ENCODE measurements at regions not wholly inside any gene's neighbourhood (a gene's known extent, or its start where the extent isn't known, plus 50 kb on each side); places are given as distances from the start of the nearest gene placed in this dataset.

DNA sequence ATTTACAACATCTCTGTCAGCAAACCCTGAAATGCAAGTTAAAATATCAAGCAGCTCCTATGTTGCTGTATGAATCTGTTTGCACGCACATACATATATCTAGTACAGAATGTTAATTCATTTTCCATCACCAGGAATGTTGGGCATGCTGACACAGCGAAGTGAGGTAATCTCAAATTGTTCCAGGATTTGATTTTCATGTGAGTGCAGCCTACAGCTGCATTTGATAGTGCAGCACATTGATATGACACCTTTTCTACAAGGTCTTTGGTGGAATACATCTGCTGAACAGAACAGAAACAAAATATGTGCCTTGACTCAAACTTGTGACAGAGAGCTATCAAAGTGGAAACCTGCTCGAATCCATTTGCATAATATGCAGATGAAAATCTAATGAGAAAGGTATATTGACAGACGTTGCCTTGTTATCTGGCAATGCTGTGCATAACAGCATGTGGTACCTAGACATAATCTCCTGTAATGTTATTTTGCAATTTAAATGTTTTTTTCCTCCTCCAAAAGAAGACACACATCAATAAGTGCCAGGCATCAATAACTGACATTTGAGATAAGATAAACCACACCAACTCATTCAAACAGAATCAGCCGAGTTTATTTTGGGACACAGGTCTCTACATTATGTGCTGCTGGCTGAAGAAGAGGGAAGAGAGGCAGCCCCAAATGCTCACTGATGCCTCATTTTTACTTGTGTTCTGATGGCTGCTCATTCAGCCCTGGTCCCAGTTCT is 512.2 kb downstream of the ZNF608 start:
- Histone ChIP-seq H3K27ac (no peak overlapping the region), H3K36me3 (no peaks in the 10 kb centered on the region), H3K4me3 (no peak overlapping the region), H3K9me3 (peaks cover 0 to 2% (median 0%) of the 10 kb centered on the region in 8 donors), H3K27me3 (replicated peaks in 1 of 7) (no peaks in the 10 kb centered on the region), H3K4me1 (peaks cover 0 to 17% (median 0%) of the 10 kb centered on the region in 6 donors)
- intact Hi-C loops (cut with DNase I; ENCODE audit: low total_unique reads): no loop called here
- TF ChIP-seq POLR2AphosphoS5 (IDR thresholded peaks at IDR 0.05) (no peak), POLR2A (IDR thresholded peaks at IDR 0.05) (no peak)
- TF ChIP-seq, protein P1, sequence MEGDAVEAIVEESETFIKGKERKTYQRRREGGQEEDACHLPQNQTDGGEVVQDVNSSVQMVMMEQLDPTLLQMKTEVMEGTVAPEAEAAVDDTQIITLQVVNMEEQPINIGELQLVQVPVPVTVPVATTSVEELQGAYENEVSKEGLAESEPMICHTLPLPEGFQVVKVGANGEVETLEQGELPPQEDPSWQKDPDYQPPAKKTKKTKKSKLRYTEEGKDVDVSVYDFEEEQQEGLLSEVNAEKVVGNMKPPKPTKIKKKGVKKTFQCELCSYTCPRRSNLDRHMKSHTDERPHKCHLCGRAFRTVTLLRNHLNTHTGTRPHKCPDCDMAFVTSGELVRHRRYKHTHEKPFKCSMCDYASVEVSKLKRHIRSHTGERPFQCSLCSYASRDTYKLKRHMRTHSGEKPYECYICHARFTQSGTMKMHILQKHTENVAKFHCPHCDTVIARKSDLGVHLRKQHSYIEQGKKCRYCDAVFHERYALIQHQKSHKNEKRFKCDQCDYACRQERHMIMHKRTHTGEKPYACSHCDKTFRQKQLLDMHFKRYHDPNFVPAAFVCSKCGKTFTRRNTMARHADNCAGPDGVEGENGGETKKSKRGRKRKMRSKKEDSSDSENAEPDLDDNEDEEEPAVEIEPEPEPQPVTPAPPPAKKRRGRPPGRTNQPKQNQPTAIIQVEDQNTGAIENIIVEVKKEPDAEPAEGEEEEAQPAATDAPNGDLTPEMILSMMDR (IDR thresholded peaks at IDR 0.05 in 8 of 11, conservative IDR thresholded peaks at IDR 0.05 in 3 of 11): no peak
- 78 to 89% (median 80%) methylated on average over 5 of the region's 5 CpGs for WGBS, 5 donors
- no peak for DNase-seq

DNA sequence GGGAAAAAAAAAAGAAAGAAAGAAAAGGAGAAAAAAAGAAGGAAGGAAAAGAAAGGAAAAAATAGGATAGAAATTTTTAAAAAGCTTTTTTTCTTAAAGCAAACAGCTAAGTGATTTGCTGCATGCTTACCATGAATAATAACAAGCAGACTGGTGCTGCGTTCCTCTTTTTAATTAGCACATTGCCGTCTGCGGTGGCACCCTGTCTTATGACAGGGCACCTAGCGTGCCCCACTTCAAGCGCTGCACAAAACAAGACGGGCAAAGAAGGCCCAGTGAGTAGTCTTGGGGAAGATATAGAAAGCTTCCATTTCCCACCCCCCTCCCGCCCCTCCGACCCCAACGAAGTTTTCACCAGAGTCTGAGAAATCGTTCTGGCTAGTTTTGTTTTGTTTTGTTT is 513.9 kb downstream of the ZNF608 start:
- DNase-seq: peak; percentile 62
- peaks cover 0 to 17% (median 0%) of the 10 kb centered on the region in 6 donors for H3K4me1 ChIP-seq
- intact Hi-C loops (cut with DNase I; ENCODE audit: low total_unique reads): no loop called here
- H3K27ac ChIP-seq: no peak overlapping the region
- H3K27me3 ChIP-seq (replicated peaks in 1 of 7): no peaks in the 10 kb centered on the region
- H3K9me3 ChIP-seq: peaks cover 0 to 6% (median 0%) of the 10 kb centered on the region in 8 donors
- H3K36me3 ChIP-seq: no peaks in the 10 kb centered on the region
- no peak for TF ChIP-seq POLR2A (IDR thresholded peaks at IDR 0.05)
- TF ChIP-seq, protein P1 (IDR thresholded peaks at IDR 0.05 in 8 of 11, conservative IDR thresholded peaks at IDR 0.05 in 3 of 11): no peak
- no peak for TF ChIP-seq POLR2AphosphoS5 (IDR thresholded peaks at IDR 0.05)
- WGBS, 5 donors: 67 to 79% (median 70%) methylated on average over 10 of the region's 10 CpGs
- no peak overlapping the region for H3K4me3 ChIP-seq

DNA sequence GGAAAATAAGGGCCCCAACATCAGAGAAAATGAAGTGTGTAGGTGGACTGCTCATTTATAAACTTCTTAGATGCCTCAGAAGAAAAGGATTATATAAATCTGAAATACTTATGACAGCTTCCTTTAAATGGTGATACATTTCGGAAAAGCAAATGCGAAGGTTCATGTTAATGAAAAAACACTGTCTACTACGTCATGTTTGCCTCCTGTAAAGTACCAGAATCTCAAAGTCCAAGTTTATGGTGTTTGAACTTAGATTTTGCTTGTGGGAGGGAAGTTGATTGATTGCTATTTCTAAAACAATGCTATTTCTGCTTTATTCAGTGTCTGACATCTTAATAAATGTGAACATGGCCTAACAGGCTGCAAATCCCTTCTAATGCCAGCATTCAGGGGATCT is 514.6 kb downstream of the ZNF608 start:
- no peak for DNase-seq
- no peak overlapping the region for H3K27ac ChIP-seq
- WGBS, 5 donors: 78 to 93% (median 85%) methylated on average over 3 of the region's 3 CpGs
- H3K36me3 ChIP-seq: no peaks in the 10 kb centered on the region
- no peaks in the 10 kb centered on the region for H3K27me3 ChIP-seq (replicated peaks in 1 of 7)
- TF ChIP-seq POLR2A (IDR thresholded peaks at IDR 0.05) (no peak), POLR2AphosphoS5 (IDR thresholded peaks at IDR 0.05) (no peak)
- intact Hi-C loops (cut with DNase I; ENCODE audit: low total_unique reads): no loop called here
- peaks cover 0 to 17% (median 0%) of the 10 kb centered on the region in 6 donors for H3K4me1 ChIP-seq
- no peak overlapping the region for H3K4me3 ChIP-seq
- peaks cover 0 to 6% (median 0%) of the 10 kb centered on the region in 8 donors for H3K9me3 ChIP-seq

DNA sequence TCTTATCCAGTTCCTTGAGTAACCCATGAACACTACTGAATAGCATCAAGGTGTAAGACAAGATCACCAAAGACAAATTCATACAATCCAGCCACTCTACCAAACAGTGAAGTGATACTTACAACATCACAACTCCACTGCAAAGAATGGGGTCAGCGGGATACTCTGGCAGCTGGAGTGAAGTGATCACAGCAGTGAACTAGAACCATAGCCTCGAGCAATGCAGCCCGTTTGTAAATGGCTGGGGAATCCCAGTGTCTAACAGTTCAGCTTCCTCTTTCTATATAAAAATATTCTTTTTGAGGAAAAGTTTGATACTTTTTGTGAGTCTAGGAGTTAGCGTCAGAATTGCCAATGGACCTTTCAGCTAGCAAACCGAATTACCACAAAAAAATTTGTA is 515.2 kb downstream of the ZNF608 start:
- no peak overlapping the region for H3K27ac ChIP-seq
- no peak for DNase-seq
- intact Hi-C loops (cut with DNase I; ENCODE audit: low total_unique reads): no loop called here
- no peaks in the 10 kb centered on the region for H3K27me3 ChIP-seq (replicated peaks in 1 of 7)
- peaks cover 0 to 6% (median 0%) of the 10 kb centered on the region in 8 donors for H3K9me3 ChIP-seq
- TF ChIP-seq POLR2A (IDR thresholded peaks at IDR 0.05): no peak
- TF ChIP-seq, protein P1 (IDR thresholded peaks at IDR 0.05 in 8 of 11, conservative IDR thresholded peaks at IDR 0.05 in 3 of 11): no peak
- no peak for TF ChIP-seq POLR2AphosphoS5 (IDR thresholded peaks at IDR 0.05)
- peaks cover 0 to 17% (median 0%) of the 10 kb centered on the region in 6 donors for H3K4me1 ChIP-seq
- WGBS, 5 donors: 51 to 66% (median 56%) methylated on average over 5 of the region's 5 CpGs
- H3K4me3 ChIP-seq: no peak overlapping the region
- H3K36me3 ChIP-seq: no peaks in the 10 kb centered on the region

All from spleen (tissue), 11 donors.